Epithelial cell of proximal tubule (primary cell): ENCODE measurements at regions not wholly inside any gene's neighbourhood (a gene's known extent, or its start where the extent isn't known, plus 50 kb on each side); places are given as distances from the start of the nearest gene placed in this dataset.

Experiments used
- DNase-seq: peaks from one replicate; pipeline ENCODE4 v3.0.0-alpha.2; 2011; ENCODE audit warnings: low read depth
- H3K4me3 ChIP-seq: 2 replicates; pipeline ENCODE4 v1.5.1; 2011; ENCODE audit warnings: low read depth, mild to moderate bottlenecking, low read length
- CTCF ChIP-seq: conservative IDR thresholded peaks from 2 replicates; pipeline ENCODE4 v1.5.1; 2012; ENCODE audit warnings: low read depth, mild to moderate bottlenecking, low read length

- DNase-seq: no peak
- no peak for TF ChIP-seq CTCF
- H3K4me3 ChIP-seq: no peak overlapping the region
Measured at GRCh38 chr4:14810121-14810520, 192.2 kb upstream of the CPEB2 start.

- no peak for DNase-seq
- H3K4me3 ChIP-seq: no peak overlapping the region
- TF ChIP-seq CTCF: no peak
Measured at GRCh38 chr4:14810568-14810967, 191.7 kb upstream of the CPEB2 start.

GRCh38 chr4:14812101-14812500 is 190.2 kb upstream of the CPEB2 start:
- H3K4me3 ChIP-seq: no peak overlapping the region
- TF ChIP-seq CTCF: no peak
- no peak for DNase-seq

GRCh38 chr4:14816623-14817261 is 185.5 kb upstream of the CPEB2 start:
- TF ChIP-seq CTCF: no peak

GRCh38 chr4:14824189-14824588 is 178.1 kb upstream of the CPEB2 start:
- TF ChIP-seq CTCF: no peak
- no peak overlapping the region for H3K4me3 ChIP-seq
- no peak for DNase-seq

More at GRCh38 chr4:14816623-14817261, 185.5 kb upstream of the CPEB2 start:
- no peak overlapping the region for H3K4me3 ChIP-seq
- DNase-seq: no peak

- TF ChIP-seq CTCF: no peak
- no peak for DNase-seq
- H3K4me3 ChIP-seq: no peak overlapping the region
Measured at GRCh38 chr4:14827111-14827510, 175.2 kb upstream of the CPEB2 start.

- H3K4me3 ChIP-seq: no peak overlapping the region
- TF ChIP-seq CTCF: no peak
Measured at GRCh38 chr4:14829795-14830194, 172.5 kb upstream of the CPEB2 start.

More at GRCh38 chr4:14829795-14830194, 172.5 kb upstream of the CPEB2 start:
- DNase-seq: no peak
